ENCODE measurements at regions not wholly inside any gene's neighbourhood (a gene's known extent, or its start where the extent isn't known, plus 50 kb on each side); places are given as distances from the start of the nearest gene placed in this dataset.

DNA sequence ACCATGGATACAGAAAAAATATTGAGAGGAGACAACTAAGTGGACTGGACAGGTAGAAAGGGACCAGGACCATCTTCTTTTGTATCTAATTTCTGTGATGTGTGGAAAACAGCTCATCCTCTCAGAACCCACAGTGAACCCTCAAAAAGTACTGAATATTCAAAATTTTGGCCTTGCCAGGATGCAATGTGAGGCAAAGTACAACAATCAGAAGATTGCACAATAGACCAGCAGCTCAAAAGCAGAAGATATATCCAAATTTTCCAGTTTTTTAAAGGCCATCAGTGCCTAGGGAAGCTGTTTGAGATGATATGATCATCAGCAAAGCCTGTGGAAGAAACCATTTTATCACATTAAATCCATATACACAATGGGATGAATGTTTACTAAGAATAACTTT lies 973.3 kb upstream of the MIR17HG start:
- Histone ChIP-seq H3K9ac (ENCODE audit: insufficient read length, low read depth) (no peak overlapping the region), H3K9me3 (ENCODE audit: insufficient read depth, low read length) (no peaks in the 10 kb centered on the region), H3K4me3 (ENCODE audit: insufficient read length, low read depth) (no peak overlapping the region), H3K36me3 (ENCODE audit: insufficient read depth, insufficient read length, low read length) (no peaks in the 10 kb centered on the region), H3K4me1 (ENCODE audit: insufficient read depth, insufficient read length) (no peaks in the 10 kb centered on the region), H3K27me3 (ENCODE audit: insufficient read depth, insufficient read length) (no peaks in the 10 kb centered on the region)
- TF ChIP-seq ZNF274 (IDR thresholded peaks at IDR 0.05; ENCODE audit: low read depth, low read length) (no peak), SUZ12 (IDR thresholded peaks at IDR 0.05; ENCODE audit: extremely low read depth, insufficient read depth, insufficient read length) (no peak), YY1 (IDR thresholded peaks at IDR 0.05; ENCODE audit: insufficient read depth, insufficient read length) (no peak)
- no peak for DNase-seq (ENCODE audit: low read depth, low spot score)

DNA sequence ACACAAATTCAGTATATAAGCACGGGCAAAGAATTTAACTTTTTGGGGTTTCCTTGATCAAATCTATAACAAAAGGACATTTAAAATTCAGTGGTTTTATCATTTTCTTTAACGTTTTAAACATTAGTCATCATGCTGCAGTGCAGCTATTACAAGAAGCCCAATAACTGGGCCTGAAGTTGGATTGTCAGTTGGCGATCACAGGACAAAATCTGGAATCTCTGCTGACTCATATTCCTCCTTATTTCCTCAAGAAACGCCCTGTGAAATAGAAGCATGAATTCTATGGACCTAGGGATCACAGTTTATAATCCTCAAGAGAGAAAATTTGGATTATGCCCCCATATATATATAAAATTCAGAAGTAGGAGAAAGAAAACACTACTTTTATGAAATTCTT lies 971.6 kb upstream of the MIR17HG start:
- no peak overlapping the region for H3K9ac ChIP-seq (ENCODE audit: insufficient read length, low read depth)
- H3K36me3 ChIP-seq (ENCODE audit: insufficient read depth, insufficient read length, low read length) = no peaks in the 10 kb centered on the region
- H3K4me1 ChIP-seq (ENCODE audit: insufficient read depth, insufficient read length) = no peaks in the 10 kb centered on the region
- TF ChIP-seq YY1 (IDR thresholded peaks at IDR 0.05; ENCODE audit: insufficient read depth, insufficient read length) = no peak
- no peak for TF ChIP-seq ZNF274 (IDR thresholded peaks at IDR 0.05; ENCODE audit: low read depth, low read length)
- TF ChIP-seq SUZ12 (IDR thresholded peaks at IDR 0.05; ENCODE audit: extremely low read depth, insufficient read depth, insufficient read length) = no peak
- no peak overlapping the region for H3K4me3 ChIP-seq (ENCODE audit: insufficient read length, low read depth)
- H3K9me3 ChIP-seq (ENCODE audit: insufficient read depth, low read length) = no peaks in the 10 kb centered on the region
- no peaks in the 10 kb centered on the region for H3K27me3 ChIP-seq (ENCODE audit: insufficient read depth, insufficient read length)
- no peak for DNase-seq (ENCODE audit: low read depth, low spot score)

- Histone ChIP-seq H3K4me1 (ENCODE audit: insufficient read depth, insufficient read length) (no peaks in the 10 kb centered on the region), H3K9me3 (ENCODE audit: insufficient read depth, low read length) (no peaks in the 10 kb centered on the region), H3K9ac (ENCODE audit: insufficient read length, low read depth) (no peak overlapping the region), H3K36me3 (ENCODE audit: insufficient read depth, insufficient read length, low read length) (no peaks in the 10 kb centered on the region), H3K27me3 (ENCODE audit: insufficient read depth, insufficient read length) (no peaks in the 10 kb centered on the region), H3K4me3 (ENCODE audit: insufficient read length, low read depth) (no peak overlapping the region)
- no peak for DNase-seq (ENCODE audit: low read depth, low spot score)
- TF ChIP-seq ZNF274 (IDR thresholded peaks at IDR 0.05; ENCODE audit: low read depth, low read length) (no peak), YY1 (IDR thresholded peaks at IDR 0.05; ENCODE audit: insufficient read depth, insufficient read length) (no peak), SUZ12 (IDR thresholded peaks at IDR 0.05; ENCODE audit: extremely low read depth, insufficient read depth, insufficient read length) (no peak)
Measured at GRCh38 chr13:90382425-90382824, 965.1 kb upstream of the MIR17HG start.

- no peaks in the 10 kb centered on the region for H3K36me3 ChIP-seq (ENCODE audit: insufficient read depth, insufficient read length, low read length)
- H3K4me3 ChIP-seq (ENCODE audit: insufficient read length, low read depth) = no peak overlapping the region
- TF ChIP-seq YY1 (IDR thresholded peaks at IDR 0.05; ENCODE audit: insufficient read depth, insufficient read length) = no peak
- no peak for TF ChIP-seq ZNF274 (IDR thresholded peaks at IDR 0.05; ENCODE audit: low read depth, low read length)
- TF ChIP-seq SUZ12 (IDR thresholded peaks at IDR 0.05; ENCODE audit: extremely low read depth, insufficient read depth, insufficient read length) = no peak
- no peak for DNase-seq (ENCODE audit: low read depth, low spot score)
- no peaks in the 10 kb centered on the region for H3K4me1 ChIP-seq (ENCODE audit: insufficient read depth, insufficient read length)
- H3K27me3 ChIP-seq (ENCODE audit: insufficient read depth, insufficient read length) = no peaks in the 10 kb centered on the region
- H3K9ac ChIP-seq (ENCODE audit: insufficient read length, low read depth) = no peak overlapping the region
- no peaks in the 10 kb centered on the region for H3K9me3 ChIP-seq (ENCODE audit: insufficient read depth, low read length)
Measured at GRCh38 chr13:90385781-90386489, 961.6 kb upstream of the MIR17HG start.

DNA sequence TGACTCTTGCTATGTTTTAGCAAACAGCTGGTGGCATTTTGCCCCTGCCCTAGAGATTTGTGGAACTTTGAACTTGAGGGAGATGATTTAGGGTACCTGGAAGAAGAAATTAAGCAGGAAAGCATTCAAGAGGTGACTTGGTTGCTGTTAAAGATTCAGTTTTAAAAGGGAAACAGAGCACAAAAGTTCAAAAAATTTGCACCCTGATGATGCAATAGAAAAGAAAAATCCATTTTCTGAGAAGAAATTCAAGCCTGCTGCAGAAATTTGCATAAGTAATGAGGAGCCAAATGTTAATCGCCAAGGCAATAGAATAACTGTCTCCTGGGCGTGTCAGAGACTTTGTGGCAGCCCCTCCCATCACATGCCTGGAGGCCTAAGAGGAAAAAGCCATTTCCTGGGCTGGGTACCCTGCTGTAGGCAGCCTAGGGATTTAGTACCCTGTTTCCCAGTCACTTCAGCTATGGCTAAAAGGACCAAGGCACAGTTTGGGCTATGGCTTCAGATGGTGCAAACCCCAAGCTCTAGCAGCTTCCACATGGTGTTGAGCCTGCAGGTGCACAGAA lies 958.5 kb upstream of the MIR17HG start:
- Histone ChIP-seq H3K9ac (ENCODE audit: insufficient read length, low read depth) (no peak overlapping the region), H3K4me3 (ENCODE audit: insufficient read length, low read depth) (no peak overlapping the region), H3K27me3 (ENCODE audit: insufficient read depth, insufficient read length) (no peaks in the 10 kb centered on the region), H3K36me3 (ENCODE audit: insufficient read depth, insufficient read length, low read length) (no peaks in the 10 kb centered on the region), H3K9me3 (ENCODE audit: insufficient read depth, low read length) (no peaks in the 10 kb centered on the region), H3K4me1 (ENCODE audit: insufficient read depth, insufficient read length) (no peaks in the 10 kb centered on the region)
- TF ChIP-seq YY1 (IDR thresholded peaks at IDR 0.05; ENCODE audit: insufficient read depth, insufficient read length) = no peak
- TF ChIP-seq ZNF274 (IDR thresholded peaks at IDR 0.05; ENCODE audit: low read depth, low read length) = no peak
- TF ChIP-seq SUZ12 (IDR thresholded peaks at IDR 0.05; ENCODE audit: extremely low read depth, insufficient read depth, insufficient read length) = no peak
- no peak for DNase-seq (ENCODE audit: low read depth, low spot score)

DNA sequence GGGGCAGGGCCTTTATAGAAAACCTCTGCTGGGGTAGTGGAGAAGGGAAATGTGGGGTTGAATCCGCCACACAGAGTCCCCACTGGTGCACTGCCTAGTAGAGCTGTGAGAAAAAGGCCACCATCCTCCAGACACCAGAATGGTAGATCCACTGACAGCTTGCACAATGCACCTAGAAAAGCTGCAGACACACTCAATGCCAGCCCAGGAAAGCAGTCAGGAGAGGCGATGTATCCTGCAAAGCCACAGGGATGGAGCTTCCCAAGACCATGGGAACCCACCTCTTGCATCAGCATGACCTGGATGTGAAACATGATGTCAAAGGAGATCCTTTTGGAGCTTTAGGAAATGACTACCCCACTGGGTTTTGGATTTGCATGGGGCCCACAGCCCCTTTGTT lies 958.0 kb upstream of the MIR17HG start:
- Histone ChIP-seq H3K36me3 (ENCODE audit: insufficient read depth, insufficient read length, low read length) (no peaks in the 10 kb centered on the region), H3K4me3 (ENCODE audit: insufficient read length, low read depth) (no peak overlapping the region), H3K9me3 (ENCODE audit: insufficient read depth, low read length) (no peaks in the 10 kb centered on the region), H3K9ac (ENCODE audit: insufficient read length, low read depth) (no peak overlapping the region), H3K27me3 (ENCODE audit: insufficient read depth, insufficient read length) (no peaks in the 10 kb centered on the region), H3K4me1 (ENCODE audit: insufficient read depth, insufficient read length) (no peaks in the 10 kb centered on the region)
- TF ChIP-seq SUZ12 (IDR thresholded peaks at IDR 0.05; ENCODE audit: extremely low read depth, insufficient read depth, insufficient read length) (no peak), YY1 (IDR thresholded peaks at IDR 0.05; ENCODE audit: insufficient read depth, insufficient read length) (no peak)
- DNase-seq (ENCODE audit: low read depth, low spot score) = no peak

GRCh38 chr13:90393408-90393807 lies 954.1 kb upstream of the MIR17HG start:
- no peak overlapping the region for H3K4me3 ChIP-seq (ENCODE audit: insufficient read length, low read depth)
- no peak overlapping the region for H3K9ac ChIP-seq (ENCODE audit: insufficient read length, low read depth)
- TF ChIP-seq ZNF274 (IDR thresholded peaks at IDR 0.05; ENCODE audit: low read depth, low read length) (no peak), SUZ12 (IDR thresholded peaks at IDR 0.05; ENCODE audit: extremely low read depth, insufficient read depth, insufficient read length) (no peak), YY1 (IDR thresholded peaks at IDR 0.05; ENCODE audit: insufficient read depth, insufficient read length) (no peak)
- no peaks in the 10 kb centered on the region for H3K4me1 ChIP-seq (ENCODE audit: insufficient read depth, insufficient read length)
- no peak for DNase-seq (ENCODE audit: low read depth, low spot score)
- no peaks in the 10 kb centered on the region for H3K36me3 ChIP-seq (ENCODE audit: insufficient read depth, insufficient read length, low read length)
- no peaks in the 10 kb centered on the region for H3K9me3 ChIP-seq (ENCODE audit: insufficient read depth, low read length)
- H3K27me3 ChIP-seq (ENCODE audit: insufficient read depth, insufficient read length) = no peaks in the 10 kb centered on the region
